HK-2 (cell line): ENCODE measurements at regions not wholly inside any gene's neighbourhood (a gene's known extent, or its start where the extent isn't known, plus 50 kb on each side); places are given as distances from the start of the nearest gene placed in this dataset.

ENCODE experiments used
- DNase-seq: peaks from one replicate; pipeline ENCODE4 v3.0.0-alpha.2; 2018; ENCODE audit not compliant: unreplicated experiment

DNA sequence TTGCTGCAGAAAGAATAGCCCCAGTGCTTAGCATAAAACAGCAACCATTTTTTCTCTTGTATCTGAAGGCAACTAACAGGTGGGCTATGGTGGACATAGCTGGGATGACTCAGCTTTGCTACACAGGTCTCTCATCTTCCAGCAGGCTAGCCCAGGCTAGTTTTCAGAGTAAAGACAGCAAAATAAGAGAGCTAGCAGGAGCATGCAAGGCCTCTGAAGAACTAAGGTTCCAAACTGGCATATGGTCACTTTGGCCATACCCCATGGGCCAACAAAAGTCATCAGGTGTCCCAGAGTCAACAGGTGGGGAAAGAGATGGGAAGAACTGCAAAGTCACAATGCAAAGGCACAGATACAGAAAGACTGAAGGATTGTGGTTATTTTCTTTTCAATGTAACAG is 571.6 kb upstream of the MGMT start:
- no peak for DNase-seq

DNA sequence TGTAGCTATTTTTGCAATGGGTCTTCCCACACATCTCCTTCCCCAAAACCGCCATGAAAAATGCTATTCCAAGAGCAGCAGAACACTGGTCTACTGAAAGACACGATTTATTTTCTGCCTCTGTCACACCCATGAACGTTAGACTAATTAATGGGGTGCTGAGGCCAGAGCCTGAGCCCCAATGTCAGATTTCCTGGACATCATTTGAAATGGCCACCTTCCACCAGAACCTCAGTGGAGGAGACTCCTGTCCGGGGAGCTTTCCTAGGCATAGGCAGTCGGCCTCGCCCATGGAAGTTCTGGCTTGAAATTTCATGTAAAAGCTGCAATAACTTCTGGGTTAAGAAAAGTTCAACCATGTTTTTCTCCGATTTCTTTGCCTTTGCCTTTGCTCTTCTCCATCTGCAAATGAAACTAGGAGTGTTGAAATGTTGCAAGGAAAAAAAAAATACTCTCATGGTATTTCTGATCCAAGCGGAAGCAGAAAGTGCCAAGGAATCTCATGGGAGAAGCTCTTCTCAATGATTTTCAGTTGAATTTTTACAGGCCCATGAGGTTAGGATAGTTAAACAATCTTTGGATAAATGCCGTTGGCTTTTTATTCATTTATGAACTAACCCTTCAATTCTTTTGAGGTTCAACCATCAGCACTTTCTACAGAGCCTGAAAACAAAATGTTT is 570.8 kb upstream of the MGMT start:
- DNase-seq = no peak

DNA sequence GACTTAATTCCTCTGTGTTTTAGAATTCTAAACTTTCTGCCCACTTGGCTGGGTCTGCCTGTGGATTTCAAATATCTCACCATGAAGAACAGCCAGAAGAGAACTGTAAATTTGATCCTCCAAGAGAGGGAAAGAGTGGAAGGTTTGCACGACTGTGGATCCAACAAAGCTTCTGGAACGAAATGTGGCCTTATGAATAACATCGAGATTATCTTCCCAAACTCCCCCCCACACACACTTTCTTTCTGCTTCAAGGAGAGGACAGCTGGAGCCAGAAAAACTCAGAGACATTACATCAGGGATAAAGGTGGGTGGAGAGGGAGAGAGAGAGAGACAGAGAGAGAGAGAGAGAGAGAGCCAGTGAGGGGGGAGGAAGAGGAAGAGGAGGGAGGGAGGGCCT is 570.1 kb upstream of the MGMT start:
- no peak for DNase-seq

DNA sequence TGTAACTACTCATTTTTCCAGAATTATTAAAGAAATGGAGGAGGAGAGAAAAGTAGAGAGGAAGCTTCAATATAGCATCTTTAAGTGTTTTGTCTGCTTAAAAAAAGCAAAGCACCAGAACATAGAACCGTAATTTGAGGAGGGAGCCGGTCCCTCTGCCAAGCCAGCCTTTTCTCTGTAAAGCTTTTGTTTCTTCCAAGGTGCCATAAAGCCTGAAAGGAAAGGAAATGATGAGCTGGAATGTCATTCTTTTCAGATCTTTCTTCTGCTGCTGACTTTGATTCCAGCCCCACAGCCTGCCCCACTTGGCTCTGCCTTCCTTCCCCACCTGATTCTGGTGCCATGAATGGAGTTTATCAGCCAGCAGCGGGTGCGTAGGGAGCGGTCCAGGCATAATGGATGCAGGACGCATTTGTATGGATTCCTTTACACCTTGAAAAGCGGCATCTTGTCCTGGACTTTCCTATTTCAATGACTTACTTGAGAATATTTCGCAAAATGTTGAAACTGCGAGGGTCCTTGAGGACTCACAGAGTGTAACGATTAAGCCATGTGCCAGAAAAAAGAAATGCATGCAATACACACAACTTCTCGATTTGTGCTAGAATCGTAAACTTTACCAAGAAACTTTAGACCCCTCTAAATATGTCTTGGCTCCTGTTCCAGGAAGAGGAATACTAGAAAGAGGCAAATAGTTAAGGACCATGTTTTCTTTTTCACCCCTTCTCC is 569.5 kb upstream of the MGMT start:
- no peak for DNase-seq

DNA sequence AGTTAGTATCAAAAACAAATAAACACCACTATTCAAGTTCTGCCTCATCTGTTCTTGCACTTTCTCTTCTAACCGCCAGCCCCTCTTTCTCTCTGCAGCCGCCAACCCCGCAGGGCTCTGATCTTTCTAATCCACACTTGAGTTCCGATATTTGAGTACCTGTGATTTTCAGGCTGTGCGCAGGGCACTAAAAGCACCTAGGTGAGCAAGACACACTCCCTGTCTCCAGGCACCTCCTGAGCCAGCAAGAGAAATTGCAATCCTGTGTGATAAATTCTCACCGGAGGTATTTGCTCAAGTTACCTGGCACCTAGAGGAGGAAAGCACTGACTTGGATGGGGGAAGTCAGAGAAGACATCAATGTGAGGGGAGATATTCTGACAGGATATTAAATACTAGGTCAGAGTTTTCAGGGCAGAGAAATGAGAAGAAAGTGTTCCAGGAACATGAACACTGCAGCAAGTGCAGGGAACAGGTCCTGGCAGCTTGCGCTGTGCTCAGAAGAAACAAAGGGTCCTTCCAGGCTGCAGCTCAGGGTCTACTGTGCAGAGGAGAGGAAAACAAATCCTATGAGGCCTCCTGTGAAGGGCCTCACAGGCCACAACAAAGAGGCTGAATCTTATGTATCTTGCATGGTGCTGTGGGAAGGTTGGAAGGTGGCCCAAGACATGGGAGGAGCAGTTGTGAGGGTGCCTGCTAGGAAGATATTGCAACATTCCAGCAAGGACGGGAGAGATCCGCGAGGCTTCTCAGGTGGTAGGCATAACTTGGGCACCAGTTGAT is 568.7 kb upstream of the MGMT start:
- DNase-seq = no peak

DNA sequence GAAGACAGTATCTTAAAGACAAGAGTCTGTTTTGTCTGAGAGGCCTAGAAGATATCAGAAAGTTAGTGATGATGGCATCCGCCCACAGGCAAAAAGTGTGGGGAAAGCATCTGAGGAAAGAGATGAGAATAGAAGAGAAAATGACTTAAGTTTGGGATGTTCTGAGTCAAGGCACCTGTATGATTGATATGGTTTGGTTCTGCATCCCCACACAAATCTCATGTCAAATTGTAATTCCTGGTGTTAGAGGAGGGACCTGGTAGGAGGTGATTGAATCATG is 568.2 kb upstream of the MGMT start:
- DNase-seq = no peak

DNA sequence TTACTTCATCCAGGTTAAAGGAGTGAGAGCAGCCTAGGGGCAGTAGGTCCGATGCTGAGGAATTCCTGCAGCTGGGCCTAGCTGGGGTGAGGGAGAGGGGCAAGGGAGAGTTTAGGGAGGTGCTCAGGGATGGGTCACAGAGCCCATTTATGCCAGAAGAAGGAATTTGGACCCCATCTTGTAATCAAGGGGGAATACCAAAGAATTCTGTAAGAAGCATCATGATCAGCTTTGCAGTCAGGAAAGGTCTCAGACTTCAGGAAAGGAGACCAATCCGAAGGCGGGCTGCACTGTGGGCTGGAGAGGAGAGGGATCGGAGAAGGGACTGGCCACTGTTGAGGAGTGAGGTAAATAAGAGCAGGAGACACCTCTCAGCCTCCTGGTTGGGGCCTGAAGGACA is 566.6 kb upstream of the MGMT start:
- DNase-seq = no peak

DNA sequence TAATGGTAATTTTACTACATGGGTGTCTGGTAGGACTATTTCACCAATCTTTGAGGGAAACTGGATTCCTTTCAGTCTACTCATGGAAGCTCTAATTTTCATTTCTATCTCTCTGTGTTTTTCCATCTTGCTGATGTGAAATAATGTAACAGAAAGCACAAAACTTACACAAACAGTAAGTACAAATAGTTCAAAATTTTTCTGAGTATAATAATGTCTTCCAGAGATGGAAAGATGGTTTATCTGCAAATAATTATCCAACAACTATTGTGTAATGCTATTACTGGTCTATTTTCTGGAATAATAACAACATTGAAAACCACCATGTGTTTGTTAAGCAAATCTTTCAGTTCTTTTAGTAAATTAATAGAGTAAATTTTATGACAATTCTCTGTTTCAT is 565.8 kb upstream of the MGMT start:
- no peak for DNase-seq

DNA sequence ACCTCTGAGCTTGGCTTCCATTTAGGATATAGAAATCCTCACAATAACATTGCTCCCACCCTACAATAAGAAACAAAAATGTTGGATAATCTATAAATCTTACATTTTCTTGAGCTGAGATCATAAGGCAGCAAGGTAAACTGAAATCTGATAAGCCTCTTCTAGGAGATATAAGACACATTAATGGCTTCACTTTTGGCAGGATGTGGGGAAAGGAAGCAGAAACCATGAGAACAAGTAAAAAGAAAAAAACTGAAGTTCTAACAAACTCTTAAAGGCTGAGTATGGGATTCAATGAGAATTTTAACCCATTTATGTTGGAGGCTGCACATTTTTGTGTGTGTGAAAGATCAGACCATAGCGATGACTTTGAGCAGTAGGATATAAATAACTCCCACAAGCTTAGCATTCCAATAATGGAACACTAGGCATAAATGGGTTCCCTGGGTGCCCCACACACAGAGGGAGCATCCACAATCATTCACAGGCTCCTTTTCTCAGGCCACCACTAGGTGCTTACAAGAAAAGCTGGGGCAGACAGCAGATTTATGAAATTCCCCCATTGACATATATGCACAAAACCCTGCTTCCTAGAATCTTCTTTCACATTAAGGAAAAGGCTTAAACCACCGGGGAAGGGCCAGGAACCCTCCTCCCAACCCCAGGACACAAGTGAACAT is 564.9 kb upstream of the MGMT start:
- DNase-seq = no peak

DNA sequence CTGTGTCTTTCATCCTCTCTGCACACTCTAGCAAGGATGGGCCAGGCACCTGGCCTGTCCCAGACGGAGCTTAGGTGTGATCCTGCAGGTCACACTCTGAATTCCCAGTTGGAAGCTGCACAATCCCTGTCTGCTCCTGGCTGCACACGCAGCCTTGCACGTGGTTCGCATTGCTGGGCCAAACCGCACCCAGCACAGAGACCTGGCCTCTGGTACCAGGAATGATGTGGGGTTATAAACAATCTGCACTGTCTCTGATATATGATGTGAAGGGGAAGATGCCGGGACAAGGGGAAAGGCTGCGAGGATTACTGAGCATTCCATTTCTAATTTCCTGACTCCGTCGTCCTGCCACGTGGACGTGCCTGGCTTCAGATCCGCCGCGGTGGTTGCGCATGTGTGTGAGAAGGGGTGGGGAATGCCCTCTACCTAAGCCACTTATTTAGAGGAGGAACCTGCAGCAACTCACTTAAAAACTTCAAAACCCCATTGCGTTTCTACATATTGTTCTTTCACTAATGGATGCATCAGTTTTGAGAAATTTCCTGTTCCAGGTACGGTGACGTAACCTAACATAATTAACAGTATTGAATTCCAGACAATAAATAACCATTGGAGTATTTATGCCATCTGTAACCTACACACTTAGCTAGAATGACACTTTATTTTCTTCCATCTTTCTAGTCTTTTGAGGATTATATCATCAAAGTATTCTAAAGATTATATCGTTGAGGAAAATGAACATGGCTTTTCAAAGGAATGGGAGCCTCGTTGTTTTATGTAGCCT is 559.7 kb upstream of the MGMT start:
- DNase-seq = no peak

DNA sequence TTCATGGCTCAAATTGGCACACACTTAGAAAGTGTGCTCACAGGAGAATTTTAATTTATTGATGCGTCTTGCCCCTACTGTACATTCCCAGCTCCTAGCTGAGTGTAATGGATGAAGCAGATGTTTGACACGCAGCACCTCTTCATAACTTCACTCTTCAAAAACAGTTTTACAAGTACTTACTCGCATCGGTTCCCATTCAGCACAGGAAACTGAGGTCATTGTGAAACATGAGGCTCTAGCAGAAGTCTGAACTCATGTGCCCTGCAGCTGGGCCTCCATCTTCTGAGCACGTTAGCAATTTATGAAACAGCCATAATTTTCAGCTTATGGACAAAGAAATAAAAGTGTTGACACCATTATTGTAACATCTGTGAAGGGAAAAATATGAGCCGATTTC is 558.9 kb upstream of the MGMT start:
- no peak for DNase-seq

DNA sequence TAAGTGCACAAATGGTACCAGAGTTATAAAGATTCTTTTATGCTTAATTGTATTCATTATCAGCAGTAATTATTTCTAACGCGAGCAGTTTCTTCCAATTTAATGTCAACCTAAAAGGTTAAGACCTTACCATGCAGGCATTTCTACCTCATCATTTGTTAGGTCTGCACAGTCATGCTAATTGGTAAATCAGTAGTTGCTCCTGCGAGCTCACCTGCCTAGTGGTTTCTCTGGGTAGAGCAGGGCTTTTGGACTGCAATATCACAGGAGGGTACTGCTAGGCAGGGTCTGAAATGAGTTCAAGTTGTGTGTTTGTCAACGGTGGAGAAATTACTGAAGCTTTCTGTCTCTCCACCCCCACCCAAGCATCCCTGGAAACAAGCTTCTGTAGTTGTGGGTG is 558.5 kb upstream of the MGMT start:
- no peak for DNase-seq

DNA sequence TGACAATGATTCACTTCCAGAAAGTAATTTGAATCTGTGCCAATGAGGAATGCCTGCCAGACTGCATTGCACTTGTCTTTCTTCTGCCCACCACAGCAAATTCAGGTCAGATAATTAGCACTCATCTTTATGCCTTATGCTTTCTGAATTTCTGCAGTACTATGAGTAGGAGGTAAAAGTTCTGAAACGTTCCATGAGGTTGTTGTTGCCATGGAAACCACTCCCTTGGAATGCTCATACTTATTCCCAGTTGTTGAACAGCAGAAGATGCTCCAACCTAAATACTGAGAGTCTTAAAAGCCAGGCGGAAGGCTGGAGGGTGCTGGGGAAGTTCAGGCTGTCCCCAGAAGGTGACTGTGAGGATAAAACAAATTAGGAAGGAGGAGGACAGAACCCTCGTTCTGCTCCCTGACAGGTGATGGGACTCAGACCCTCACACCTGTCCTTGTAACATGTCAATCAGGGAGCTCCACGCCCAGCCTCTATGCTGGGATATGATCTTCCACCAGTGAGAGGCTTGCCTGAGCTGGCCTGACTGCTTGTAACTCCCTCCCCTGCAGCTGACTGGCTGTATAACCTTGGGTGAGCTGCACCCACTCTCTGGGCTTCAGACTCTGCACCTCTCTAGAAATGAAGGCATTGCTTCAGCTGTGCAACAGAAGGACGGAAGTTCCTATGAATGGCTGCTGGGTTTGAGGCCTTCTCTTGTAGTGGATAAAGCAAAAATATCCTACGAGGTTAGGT is 554.3 kb upstream of the MGMT start:
- DNase-seq = no peak

DNA sequence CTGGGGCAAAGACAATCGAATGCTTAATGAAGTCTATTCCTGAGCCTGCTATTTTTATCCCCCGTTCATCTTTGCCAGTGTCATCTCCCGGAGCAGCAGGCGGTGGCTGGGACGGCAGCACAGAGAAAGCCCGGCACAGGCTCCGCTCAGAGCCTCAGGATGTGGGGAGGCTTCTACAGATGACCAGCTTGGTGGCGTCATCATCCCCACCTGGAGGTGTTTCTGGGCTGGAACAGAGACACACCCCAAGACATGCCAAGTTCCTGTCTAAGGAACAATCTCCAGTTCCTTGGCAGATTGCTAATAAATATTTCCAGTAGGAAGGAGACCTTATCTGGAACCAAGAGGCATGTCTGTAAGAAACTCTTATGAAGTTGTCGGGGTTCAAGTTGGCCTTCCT is 552.4 kb upstream of the MGMT start:
- no peak for DNase-seq

DNA sequence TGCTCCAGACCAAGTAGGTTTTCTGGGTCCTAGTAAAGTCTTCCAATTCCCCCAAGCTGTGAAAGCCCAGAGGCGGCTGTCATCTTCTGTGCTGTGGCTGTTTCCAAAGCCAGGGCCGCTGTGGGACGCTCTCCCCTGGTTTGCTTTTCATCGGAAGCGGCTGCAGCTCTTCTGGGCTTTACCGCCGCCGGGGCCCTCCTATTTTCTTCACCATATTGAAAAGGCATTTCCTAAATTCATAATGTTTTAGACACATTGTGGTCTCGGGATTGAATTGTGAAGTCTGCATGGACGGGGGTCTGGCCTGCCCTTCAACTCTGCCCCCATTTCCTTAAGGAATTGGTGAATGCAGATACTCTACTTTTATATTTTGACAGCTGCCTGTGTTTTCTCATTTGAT is 551.4 kb upstream of the MGMT start:
- no peak for DNase-seq

DNA sequence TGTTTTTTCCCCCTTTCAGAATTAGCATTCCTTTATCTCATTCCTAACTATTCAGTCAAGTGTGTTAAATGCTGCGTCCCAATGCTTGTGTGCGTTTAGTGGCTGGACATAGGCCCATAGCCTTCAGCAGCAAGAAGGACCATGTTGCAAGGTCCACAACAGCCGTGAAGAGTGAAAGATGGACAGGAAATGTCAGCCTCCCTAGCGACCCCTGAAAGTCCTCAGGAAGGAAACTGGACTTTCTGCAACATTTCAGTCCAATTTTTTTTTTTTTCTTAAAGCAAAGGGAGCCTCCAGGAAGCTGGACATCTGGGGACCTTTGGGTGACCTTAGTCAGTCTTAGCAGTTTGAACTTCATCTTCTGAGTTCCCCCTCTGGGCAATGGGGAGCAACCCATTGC is 550.7 kb upstream of the MGMT start:
- no peak for DNase-seq

DNA sequence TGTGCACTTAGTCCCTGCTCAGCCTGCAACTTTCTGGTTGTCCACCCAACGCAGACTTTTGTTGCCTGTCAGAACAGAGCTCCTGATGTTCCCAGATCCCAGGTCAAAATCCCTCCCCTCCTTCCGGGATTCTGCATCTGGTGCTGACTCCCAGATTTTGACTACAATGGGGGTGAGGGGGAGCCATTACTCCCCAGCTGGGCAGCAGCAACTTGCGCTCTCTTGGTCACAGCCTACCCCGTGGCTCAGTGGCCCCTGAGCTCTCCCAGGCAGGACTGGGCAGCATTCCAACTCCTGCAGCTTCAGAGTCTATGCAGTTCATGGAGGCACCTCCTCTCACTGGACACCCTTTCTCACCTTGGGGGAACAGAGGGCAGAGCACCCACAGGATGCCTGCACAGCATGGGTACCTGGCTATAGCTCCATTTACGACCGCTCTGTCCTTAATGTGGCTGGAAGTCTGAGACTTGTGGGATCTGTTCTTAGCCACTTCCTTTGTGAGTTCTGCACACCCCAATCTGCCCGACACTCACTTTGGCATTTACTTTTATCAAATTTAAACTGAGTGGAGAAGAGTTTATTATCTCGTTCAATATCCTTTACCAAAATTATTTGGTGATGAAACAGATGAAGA is 545.5 kb upstream of the MGMT start:
- no peak for DNase-seq

DNA sequence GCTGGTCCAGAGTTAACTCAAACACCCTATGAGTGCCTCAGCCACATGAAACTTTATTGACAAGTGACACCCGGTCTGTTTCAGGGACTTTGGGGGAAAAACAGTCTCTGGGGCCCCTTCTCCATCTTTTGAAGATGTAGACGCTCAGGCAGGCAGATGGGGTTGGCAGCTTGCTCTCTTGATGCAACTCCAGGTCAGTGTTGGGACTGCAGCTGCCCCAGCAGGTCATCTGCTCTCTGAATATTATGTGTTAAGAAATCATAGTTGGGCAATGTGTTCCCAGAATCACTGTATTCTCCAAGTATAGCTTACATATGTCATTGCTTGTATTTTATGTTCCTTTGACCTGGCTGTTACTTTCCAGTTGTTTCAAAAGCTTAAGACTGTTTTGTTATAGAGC is 544.9 kb upstream of the MGMT start:
- DNase-seq = no peak

DNA sequence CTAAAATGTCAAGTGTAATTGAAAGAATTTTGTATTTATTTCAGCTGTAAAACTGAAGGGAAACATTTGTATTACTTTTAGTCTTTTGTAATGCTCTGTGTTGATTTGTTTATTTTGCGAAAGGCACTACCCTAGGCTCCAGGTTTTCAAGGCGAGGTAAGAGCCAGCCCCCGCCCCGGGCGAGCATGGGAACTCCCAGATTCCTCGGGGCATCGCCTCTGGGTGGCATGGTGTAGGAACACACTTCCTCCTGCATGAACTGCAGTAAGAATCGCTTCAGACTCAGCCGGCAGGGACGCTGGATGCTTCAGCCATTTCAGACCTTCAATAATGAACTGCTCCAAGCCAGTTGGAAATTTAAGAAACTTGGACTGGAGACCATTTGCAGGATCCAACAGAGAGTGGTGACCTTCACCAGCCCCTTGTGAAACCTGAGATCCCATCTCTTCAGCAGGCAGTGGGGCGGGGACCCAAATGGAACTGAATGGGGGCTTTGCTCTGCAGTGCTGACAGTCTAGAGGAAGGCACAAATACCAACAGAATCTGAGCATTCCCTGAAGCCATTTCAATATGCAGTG is 544.3 kb upstream of the MGMT start:
- DNase-seq = no peak

DNA sequence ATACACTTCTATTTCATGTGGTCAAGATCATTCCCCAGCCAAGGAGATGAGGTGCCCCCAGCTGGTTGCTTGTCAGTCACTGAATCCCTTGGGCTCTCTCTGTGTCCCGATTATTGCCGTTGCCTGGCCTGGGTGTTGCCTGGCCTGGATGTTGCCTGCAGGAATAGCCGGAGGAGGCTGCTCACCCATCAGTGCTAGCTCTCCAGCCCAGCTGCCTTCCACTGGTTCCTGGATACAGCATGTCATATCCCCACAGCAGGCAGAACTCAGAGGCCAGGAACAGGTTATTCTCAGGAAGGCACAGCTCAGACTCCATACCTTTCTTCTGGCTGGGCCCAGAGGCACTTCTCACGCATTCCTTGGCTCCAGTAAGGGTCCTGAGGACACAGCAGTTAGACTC is 542.1 kb upstream of the MGMT start:
- no peak for DNase-seq
